Hematopoietic multipotent progenitor cell (in vitro differentiated cells): ENCODE measurements at regions not wholly inside any gene's neighbourhood (a gene's known extent, or its start where the extent isn't known, plus 50 kb on each side); places are given as distances from the start of the nearest gene placed in this dataset.

Experiments used
- DNase-seq, 3 donors: peaks; one replicate each; pipeline ENCODE4 v3.0.0-alpha.2; 2011 to 2015; ENCODE audit warnings: low read depth in 2 of 3, low spot score in 2 of 3

DNA sequence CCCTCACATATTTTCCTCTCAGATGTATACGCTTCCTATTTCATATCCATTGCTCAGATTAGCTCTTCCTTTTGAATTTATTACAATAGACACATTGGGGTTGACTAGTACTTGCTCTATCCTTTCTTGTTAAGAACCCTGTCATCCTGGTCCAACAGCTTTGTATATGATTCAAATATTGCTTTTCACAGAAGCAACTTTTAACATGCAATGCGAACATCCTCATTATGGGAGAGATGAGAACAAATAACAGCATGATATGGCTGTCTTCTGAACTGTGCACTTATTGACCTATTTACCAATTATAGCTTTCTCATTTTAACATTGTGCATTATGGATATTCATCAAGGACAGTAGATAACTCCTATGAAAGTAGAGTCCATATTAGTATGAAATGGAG lies 510.8 kb downstream of the PTPRC start:
- no peak for DNase-seq

DNA sequence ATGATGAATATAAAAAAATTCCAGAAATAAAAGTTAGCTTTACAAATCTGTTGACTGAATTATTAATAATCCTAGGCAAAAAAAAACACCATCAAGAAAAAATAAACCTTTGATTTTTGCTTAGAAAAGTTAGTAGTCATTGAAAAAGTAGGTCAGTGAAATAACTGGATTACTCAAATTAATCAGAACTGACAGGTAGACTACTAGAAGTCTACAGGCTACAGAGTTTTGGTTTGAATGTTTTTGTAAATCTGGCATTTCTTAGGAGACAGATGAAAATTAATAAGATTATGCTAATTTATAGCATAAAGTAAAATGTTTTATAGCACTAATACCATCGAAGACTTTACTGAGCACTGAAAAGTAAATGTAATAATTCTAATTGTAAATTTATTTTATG lies 511.9 kb downstream of the PTPRC start:
- no peak for DNase-seq

DNA sequence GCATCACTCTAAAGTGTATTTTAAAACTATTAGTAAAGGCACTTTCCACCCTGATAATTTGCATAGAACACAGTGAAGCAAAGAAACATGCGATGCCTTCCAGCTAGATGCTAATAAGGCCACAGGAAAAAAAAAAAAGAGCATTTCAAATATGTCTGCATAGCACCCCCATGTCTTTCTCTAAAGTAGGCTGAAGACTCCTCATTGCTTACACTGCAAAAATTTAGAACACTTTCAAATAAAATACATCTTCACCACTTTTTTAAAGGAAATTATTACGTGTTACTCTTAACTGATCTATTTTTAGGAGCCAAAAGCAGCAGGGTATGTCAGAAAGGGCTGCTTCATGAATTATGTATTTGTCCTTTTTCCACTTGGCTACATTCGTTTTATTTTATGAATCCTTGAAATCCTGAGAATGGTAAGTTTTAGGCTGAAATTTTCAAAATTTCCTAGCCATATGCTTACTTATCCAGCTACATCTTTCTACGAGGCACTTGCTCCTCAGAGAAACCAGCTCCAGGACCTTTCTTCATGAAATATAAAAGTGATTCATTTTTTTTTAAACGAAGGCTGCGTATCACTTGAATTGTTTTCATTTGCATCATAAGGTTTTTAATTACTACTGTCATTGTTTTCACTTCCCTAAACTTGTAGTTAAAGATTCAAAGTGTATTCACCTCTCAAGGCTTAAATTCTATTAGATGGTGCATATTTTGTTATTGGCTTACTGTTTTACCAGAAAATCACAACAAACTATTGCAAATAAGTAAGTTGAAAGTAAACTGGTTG lies 513.0 kb downstream of the PTPRC start:
- no peak for DNase-seq

DNA sequence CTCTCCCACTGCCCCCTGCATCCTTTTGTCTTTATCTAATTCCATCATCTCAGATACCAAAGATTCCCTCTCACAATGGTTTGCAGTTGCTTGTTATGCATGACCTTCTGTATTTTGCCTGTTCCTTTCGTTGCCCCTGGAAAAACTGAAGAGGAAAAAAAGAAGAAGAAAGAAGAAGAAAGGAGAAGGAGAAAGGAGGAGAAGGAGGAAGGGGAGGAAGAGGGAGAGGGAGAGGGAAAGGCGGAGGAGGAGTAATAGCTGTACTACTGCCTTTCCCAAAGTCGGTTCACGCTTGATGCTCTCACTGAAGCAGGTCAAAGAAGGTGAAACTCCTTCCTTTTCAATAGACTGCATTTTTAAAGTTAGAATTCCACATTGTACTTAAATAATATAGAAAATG lies 513.8 kb downstream of the PTPRC start:
- no peak for DNase-seq

DNA sequence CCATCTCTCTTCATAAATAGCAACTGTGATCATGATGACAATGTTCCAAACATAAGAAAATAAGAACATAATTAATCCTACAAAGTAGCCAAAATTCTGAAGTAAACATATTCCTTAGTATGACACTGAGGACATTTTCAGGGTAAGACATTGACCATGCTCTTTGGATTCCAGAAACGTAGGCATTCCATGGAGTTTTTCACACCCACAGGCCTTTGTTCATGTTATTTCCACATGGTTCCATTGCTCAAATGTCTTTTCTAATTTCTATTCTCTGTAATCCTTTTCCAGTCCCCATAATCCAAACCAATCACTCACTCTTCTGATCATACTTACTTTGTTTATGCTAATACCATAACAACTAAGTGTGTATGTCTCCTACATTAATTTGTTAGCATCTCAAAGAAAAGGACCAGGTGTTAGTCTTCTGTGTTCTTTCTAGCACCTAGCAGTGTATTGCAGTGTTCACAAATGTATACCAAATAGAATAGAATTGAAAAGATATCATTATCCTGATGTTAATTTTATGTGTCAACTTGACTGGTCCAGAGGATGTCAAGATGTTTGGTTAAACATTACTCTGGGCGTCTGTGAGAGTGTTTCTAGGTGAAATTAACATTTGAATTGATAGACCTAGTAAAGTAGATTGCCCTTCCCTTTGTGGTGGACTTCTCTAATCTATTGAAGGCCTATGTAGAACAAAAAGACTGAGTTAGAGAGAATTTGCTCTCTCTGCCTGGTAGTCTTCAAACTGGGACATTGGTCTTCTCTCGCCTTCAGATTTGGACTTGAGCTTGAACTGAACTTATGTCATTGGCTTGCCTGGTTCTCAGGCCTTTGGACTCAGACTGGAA lies 516.6 kb downstream of the PTPRC start:
- no peak for DNase-seq

DNA sequence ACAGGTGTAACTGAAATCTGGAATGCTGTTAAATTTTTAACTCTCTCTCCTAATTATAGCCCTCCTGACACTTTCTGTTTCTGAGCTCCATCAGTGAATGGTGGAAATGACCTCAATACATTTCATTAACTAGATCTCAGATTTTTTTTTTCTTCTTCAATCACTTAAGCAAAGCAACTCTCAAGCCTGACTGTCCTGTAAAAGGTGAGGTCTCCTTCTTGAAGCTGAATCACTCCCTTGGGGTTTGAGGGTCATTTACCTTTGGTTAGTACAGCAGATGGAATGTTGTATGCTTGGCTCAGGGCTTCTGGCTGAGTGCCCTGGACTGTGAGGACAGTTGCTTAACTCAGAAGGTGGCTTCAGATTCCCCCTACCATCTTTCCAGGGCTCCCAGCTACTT lies 518.7 kb downstream of the PTPRC start:
- DNase-seq: no peak

DNA sequence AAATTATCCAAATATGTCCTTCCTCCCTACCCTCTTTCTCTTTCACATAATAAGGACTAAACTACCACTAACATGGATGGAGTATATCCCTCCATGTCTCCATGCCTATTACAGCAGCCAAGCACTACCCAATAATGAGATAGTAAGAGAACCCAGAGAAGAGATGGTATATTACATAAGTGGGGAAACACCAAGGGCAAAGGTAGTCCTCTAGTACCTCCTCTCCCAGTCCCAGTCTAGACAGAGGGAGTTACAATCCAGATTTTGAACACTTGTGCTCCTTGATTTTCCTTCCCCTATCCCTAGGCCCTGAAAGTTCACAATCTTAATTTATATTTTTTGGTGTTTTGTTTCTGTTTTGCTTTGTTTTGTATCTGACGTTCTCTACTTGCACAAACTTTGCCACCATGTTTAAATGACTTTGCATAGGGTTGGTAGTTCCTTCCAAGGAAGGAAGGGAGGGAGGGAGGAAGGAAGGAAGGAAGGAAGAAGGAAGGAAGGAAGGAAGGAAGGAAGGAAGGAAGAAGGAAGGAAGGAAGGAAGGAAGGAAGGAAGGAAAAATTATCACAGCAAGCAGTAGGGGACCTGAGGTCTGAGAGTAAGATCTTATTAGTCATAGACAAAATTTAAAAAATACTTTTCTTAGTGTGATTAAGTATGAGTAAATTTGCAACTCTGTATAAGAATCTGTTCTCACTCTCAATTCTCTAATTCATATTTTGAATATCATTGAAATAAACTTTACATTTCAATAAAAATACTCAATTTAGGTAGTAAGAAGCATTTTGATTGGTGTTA lies 521.9 kb downstream of the PTPRC start:
- no peak for DNase-seq

DNA sequence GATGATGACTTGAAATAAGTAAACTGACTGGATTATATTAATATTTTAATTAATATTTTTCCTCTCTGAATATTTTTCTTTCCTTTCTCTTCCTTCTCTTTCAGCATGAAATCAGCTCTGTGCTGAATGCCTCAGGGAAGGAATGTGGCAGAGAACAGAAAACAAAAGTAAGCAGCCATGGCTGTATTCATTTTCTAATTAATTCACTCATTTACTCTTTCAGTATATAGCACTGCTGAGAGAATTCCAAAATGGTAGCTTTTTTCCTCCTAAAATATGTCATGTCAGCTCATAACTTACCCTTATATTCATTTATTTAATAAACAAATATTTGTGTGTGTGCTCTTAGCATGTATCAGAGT lies 522.5 kb downstream of the PTPRC start:
- DNase-seq: no peak

DNA sequence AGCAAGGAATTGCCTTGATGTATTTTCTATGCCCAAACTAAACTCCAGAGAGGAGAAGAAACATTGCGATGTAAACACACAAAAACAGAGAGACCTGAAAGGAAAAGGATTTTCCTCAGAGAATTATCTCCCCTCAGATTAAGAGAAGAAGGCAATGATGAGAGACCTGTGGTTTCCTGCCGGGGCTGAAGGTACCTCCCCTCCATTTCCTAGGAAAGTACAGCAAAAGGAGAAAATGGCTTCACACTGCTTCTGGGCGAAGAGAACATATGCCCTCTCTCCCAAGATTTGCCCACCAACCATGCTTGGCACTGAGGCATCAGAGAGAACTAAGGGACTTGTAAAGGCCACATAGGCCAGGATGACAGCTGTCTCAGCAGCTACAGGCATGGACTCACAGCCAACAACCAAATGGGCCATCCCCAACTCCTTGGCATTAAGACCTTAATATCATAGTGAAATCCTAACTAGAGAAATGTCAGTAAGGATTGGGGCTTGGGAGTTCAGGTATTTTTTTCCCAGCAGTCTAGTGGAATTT lies 523.0 kb downstream of the PTPRC start:
- DNase-seq: no peak

DNA sequence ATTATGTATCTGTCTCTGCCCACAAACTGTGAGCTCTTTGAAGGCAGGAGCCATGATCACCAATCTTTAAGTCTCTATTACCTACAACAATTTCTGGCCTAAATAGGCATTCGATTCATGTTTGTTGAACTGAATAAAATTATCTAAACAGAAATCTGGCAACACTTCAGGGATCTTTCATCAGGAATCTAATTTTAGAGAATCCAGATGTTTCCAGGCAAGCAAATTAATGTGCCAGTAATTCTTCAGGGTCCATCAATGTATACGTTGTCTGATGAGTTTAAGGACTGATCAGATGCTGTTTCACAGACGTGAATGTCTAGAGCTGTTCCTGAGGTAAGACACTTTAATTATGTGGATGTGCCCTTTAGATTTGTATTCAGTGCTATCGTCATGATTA lies 524.4 kb downstream of the PTPRC start:
- DNase-seq: no peak

DNA sequence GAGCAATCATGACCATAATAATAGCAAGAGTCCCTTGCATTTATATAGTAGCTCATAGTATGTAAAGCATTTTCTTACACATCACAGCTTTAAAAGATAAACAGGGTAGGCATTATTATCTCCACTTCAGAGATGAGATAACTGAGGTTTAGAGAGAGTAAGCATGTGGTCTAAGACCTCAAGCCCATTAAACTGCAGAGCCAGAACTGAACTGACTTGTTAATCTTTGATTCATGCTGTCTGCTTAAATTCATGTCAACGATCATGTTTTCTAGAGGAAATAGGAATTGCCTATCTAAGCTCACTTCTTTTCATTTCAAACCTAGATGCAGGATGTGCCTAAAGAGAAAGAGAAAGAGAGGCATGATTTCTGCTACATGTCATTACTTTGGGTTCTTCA lies 524.8 kb downstream of the PTPRC start:
- no peak for DNase-seq

DNA sequence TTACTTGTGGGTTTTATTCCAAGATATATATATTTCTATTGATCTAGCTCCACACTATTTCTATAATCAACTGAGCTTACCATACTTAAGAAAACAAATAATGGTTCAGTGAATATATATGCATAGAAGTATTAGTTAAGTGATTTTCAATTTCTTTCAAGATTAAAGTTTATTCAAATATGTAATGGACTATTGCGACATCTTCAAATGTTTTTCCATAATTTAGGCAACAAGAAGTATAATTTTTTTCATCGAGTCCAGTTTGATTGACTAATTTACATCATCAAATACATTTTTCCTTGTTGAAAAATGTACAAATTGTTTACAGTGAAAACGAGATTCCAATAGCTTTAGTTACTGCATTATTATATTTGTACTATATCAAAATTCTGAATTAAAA lies 528.6 kb downstream of the PTPRC start:
- DNase-seq: no peak

DNA sequence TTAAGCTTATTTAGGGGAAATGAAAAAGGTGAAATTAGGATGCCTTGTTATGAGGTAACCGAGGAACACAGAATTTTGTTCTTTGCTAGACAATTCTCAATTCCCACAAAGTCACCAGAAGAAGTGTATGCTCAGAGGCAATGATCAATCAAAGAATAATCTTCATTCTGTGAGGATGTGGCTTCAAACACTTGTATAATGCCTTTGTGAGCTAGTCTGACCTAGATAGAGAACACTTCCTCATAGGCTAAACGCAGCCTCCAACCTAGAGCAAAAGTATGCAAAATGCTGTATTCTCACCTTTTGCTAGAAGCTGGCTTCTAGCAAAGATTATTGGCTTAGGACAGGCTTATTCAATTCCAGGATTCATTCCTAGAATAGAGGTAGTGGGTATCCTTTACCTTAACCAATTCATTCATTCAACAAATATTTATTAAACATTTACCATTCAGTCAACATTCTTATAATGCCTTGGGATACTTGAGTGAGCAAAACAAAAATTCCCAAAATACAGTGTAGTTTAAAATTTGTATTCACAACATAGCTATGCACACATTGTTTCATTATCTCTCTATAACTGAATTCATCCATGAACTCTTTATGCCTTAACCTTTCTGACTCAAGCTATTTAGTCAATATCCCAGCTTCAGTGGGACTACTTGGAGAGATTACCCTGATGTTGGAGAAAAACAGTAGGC lies 530.2 kb downstream of the PTPRC start:
- DNase-seq: no peak

DNA sequence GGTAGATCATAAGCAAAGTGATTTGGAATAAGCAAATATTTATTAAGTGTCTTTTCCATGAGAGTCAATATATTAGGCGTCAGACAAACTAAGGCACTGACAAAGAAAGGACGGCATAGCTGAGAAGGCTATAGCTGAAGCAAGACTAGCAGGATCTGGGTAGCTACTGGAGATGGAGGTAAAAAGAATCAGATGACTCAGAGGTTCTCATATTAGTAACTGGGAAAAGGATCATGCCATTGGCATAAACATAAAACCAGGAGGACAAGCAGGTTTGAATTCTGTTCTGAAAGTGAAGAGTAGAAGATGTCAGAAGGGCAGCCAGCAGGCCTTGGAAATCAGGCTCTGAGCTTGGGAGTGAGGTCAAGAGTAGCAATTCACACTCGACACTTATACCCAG lies 531.9 kb downstream of the PTPRC start:
- no peak for DNase-seq

DNA sequence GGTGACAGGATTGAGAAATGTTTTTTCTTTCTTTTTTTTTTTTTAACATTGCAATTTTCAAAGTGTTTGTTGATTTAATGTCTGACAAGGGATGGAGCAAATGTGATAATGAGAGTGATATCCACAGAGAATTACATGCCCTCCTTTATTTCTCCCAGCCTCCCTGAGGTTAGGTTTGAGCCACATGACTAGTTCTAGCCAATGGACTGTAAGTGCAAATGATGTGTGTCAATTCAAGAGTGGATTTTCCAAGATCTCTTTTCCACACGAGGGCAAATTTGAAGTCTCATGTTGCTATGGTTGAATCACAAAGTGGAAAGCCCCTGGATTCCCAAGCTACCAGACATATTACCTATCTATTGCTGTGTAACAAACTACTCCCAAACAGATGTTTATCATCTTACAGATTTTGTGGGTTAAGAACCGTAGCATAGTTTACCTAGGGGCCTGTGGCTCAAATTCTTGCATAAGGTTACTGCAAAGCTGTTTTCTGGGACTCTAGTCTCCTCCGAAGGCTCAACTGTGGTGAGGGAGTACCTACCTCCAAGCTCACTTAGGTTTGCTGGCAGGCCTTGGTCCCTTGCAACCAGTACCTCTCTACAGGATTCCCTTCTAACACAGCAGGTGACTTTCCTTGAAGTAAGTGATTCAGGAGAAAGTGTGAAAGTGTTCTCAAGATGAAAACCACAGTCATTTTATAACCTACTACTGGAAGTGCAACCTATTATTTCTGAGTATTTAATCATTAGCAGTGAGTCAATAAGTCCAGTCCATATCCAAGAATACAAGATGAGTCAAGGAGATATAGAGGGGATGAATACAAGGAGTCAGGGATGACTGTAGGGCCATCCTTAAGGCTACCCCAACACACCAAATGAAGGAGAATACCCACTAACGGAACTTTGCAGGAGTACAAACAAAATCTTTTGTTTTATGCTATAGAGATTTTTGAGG lies 533.6 kb downstream of the PTPRC start:
- no peak for DNase-seq

DNA sequence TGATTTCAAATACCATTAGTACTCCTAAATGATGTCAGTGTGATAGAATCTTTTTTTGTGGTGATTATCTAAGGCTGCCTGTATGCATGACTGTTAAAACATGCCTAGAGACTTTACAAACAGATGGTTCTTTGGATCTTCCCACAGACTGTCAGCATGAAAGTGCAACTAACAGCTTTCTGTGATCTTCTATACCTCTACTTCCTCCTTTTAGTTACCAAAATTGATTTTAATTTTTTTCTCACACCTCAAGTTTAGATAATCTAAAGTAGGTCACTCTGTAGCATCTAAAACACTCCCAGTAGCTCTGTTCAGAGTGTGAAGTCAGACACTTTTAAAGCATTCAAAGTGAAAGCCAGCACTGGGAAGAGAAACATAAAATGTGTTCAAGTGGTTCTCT lies 534.5 kb downstream of the PTPRC start:
- peak; percentile 5 to 87 (median 21) for DNase-seq

DNA sequence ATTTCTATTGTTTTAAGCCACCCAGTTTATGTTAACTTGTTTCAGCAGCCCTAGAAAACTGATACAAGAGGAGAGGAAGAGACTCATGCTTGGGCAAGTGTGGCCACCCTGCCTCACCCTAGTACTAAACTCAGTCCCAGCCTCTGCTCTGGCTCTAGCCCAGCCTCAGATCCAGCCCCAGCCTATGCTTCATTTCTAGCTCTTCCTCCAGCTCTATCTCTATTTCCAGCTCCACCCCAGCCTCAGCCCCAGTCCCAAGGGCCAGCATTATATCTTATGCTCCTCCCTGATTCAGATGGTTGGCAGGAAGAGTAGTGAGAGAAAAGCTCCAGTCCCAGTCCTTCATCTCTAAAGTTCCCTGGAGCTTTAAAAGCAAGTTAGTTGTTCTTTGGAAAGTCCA lies 535.5 kb downstream of the PTPRC start:
- DNase-seq: no peak

DNA sequence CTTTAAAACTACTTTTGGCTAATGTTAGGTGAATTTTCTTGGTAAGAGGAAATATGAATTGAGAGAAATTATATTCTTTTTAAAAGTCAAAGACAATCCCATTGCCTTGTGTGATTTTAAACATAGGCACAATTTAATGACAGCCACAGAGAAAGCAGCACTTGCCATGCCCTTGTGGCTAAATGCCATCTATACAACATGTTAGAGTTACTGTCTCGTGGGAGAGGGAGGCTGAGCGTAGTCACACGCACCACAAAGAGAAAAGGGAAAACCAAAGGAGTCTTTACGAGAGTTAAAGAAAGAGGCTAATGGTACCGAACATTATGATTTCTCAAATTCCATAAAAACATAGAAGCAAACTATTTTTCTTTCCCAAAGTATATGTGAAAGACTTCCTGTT lies 537.9 kb downstream of the PTPRC start:
- DNase-seq: no peak

DNA sequence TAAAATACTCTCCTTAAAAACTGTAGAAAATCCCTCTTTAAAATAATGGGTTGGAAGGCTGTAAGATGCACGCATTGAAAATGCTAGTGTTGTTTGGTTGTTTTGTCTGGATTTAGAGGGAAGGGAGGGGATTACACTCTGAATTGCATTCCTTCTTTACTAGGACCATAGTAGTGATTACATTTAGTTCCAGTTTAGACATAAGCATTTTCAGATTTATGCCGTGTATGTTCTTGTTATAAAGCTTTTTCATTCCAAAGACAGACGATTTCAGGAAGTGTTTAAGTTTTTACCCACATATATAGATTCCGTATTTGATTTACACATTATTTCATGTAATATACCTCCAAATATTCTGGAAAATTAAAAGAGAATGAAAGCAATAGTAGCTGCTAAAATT lies 538.4 kb downstream of the PTPRC start:
- no peak for DNase-seq
